Nephron (organoid): ENCODE measurements at regions not wholly inside any gene's neighbourhood (a gene's known extent, or its start where the extent isn't known, plus 50 kb on each side); places are given as distances from the start of the nearest gene placed in this dataset.

Experiments
- H3K27ac Mint-ChIP-seq, 3 experiments: 2 replicates each; pipeline ENCODE4 v1.8.0; 2020; ENCODE audit warnings: mixed read lengths in 3 of 3, mild to moderate bottlenecking in 2 of 3, moderate library complexity in 1 of 3
- H3K27me3 Mint-ChIP-seq: 2 replicates; pipeline ENCODE4 v1.8.0; 2021; ENCODE audit warnings: low read depth, mild to moderate bottlenecking, moderate library complexity, mixed read lengths
- H3K36me3 Mint-ChIP-seq: 2 replicates; pipeline ENCODE4 v1.8.0; 2020; ENCODE audit warnings: low read depth, mixed read lengths
- H3K4me1 Mint-ChIP-seq: 2 replicates; pipeline ENCODE4 v1.8.0; 2020; ENCODE audit warnings: mixed read lengths
- H3K4me3 Mint-ChIP-seq, 3 experiments: 2 replicates each; pipeline ENCODE4 v1.8.0; 2020; ENCODE audit warnings: mild to moderate bottlenecking in 3 of 3, mixed read lengths in 3 of 3, moderate library complexity in 2 of 3
- H3K9me3 Mint-ChIP-seq: 2 replicates; pipeline ENCODE4 v1.8.0; 2020; ENCODE audit warnings: mixed read lengths
- CTCF ChIP-seq, 3 experiments: fragments of 200-600 bp; sonication (generic); IDR thresholded peaks; one replicate each; pipeline ENCODE4 v1.5.0; 2021; ENCODE audit warnings: antibody characterized with exemption in 3 of 3; ENCODE audit not compliant: unreplicated experiment in 3 of 3

GRCh38 chr7:121561717-121562116, 165.6 kb upstream of the FAM3C start:
- H3K4me3 Mint-ChIP-seq, result no peak overlapping the region
- H3K36me3 Mint-ChIP-seq, result no peaks in the 10 kb centered on the region
- H3K27me3 Mint-ChIP-seq, result no peaks in the 10 kb centered on the region
- no peak overlapping the region for H3K27ac Mint-ChIP-seq
- H3K4me1 Mint-ChIP-seq, result peaks cover 5% of the 10 kb centered on the region
- no peak for TF ChIP-seq CTCF (IDR thresholded peaks at IDR 0.05; ENCODE audit: unreplicated experiment in 3 of 3)
- H3K9me3 Mint-ChIP-seq, result no peaks in the 10 kb centered on the region

- TF ChIP-seq CTCF (IDR thresholded peaks at IDR 0.05; ENCODE audit: unreplicated experiment in 3 of 3), result no peak
These were observed 164.3 kb upstream of the FAM3C start for GRCh38 chr7:121560267-121560990.

GRCh38 chr7:121558288-121558687, 162.2 kb upstream of the FAM3C start:
- Mint-ChIP-seq H3K27ac (no peak overlapping the region), H3K9me3 (no peaks in the 10 kb centered on the region), H3K4me1 (peaks cover 5% of the 10 kb centered on the region), H3K4me3 (no peak overlapping the region), H3K36me3 (no peaks in the 10 kb centered on the region), H3K27me3 (no peaks in the 10 kb centered on the region)
- TF ChIP-seq CTCF (IDR thresholded peaks at IDR 0.05; ENCODE audit: unreplicated experiment in 3 of 3), result no peak

More at GRCh38 chr7:121560267-121560990, 164.3 kb upstream of the FAM3C start:
- Mint-ChIP-seq H3K4me1 (peaks cover 5% of the 10 kb centered on the region), H3K36me3 (no peaks in the 10 kb centered on the region), H3K27ac (no peak overlapping the region), H3K4me3 (no peak overlapping the region), H3K27me3 (no peaks in the 10 kb centered on the region), H3K9me3 (no peaks in the 10 kb centered on the region)

GRCh38 chr7:121557034-121557892, 161.2 kb upstream of the FAM3C start:
- Mint-ChIP-seq H3K27ac (no peak overlapping the region), H3K4me3 (no peak overlapping the region), H3K27me3 (no peaks in the 10 kb centered on the region), H3K9me3 (no peaks in the 10 kb centered on the region), H3K36me3 (no peaks in the 10 kb centered on the region), H3K4me1 (no peaks in the 10 kb centered on the region)
- TF ChIP-seq CTCF (IDR thresholded peaks at IDR 0.05; ENCODE audit: unreplicated experiment in 3 of 3), result no peak

GRCh38 chr7:121555558-121555957, 159.4 kb upstream of the FAM3C start:
- H3K27ac Mint-ChIP-seq, result no peak overlapping the region
- no peaks in the 10 kb centered on the region for H3K36me3 Mint-ChIP-seq
- no peaks in the 10 kb centered on the region for H3K9me3 Mint-ChIP-seq
- no peaks in the 10 kb centered on the region for H3K27me3 Mint-ChIP-seq
- no peaks in the 10 kb centered on the region for H3K4me1 Mint-ChIP-seq
- TF ChIP-seq CTCF (IDR thresholded peaks at IDR 0.05; ENCODE audit: unreplicated experiment in 3 of 3), result no peak
- no peak overlapping the region for H3K4me3 Mint-ChIP-seq
